GM23338 (cell line): ENCODE measurements at regions not wholly inside any gene's neighbourhood (a gene's known extent, or its start where the extent isn't known, plus 50 kb on each side); places are given as distances from the start of the nearest gene placed in this dataset.

Experiments used
- ATAC-seq: fragments of 200-7000 bp; cut with Tn5 transposase; 3 replicates; pipeline ENCODE4 v1.9.1; 2020
- DNase-seq: peaks from one replicate; pipeline ENCODE4 v3.0.0-alpha.2; 2015; ENCODE audit warnings: low spot score
- H2AFZ ChIP-seq: fragments of 200-600 bp; sonication (generic); 2 replicates; pipeline ENCODE4 v1.8.0; 2016; ENCODE audit warnings: antibody characterized with exemption, mild to moderate bottlenecking, moderate library complexity
- H3F3A ChIP-seq: fragments of 200-600 bp; sonication (generic); replicated peaks from 2 replicates; pipeline ENCODE4 v1.8.0; 2017; ENCODE audit warnings: antibody characterized with exemption, mixed run types, low read depth
- H3K27ac ChIP-seq: fragments of 200-600 bp; sonication (generic); 2 replicates; pipeline ENCODE4 v1.6.1; 2016; ENCODE audit warnings: low read depth
- H3K27me3 ChIP-seq: fragments of 200-600 bp; sonication (generic); 2 replicates; pipeline ENCODE4 v1.8.0; 2016; ENCODE audit warnings: mild to moderate bottlenecking, mixed run types, moderate library complexity; ENCODE audit not compliant: insufficient read depth
- H3K36me3 ChIP-seq: fragments of 200-600 bp; sonication (generic); 2 replicates; pipeline ENCODE4 v1.8.0; 2016; ENCODE audit warnings: mild to moderate bottlenecking; ENCODE audit not compliant: insufficient read depth
- H3K4me1 ChIP-seq: fragments of 200-600 bp; sonication (generic); 2 replicates; pipeline ENCODE4 v1.8.0; 2016; ENCODE audit warnings: mild to moderate bottlenecking, moderate library complexity; ENCODE audit not compliant: insufficient read depth
- H3K4me2 ChIP-seq: fragments of 200-600 bp; sonication (generic); 2 replicates; pipeline ENCODE4 v1.7.1; 2017; ENCODE audit warnings: mixed run types
- H3K4me3 ChIP-seq: fragments of 200-600 bp; sonication (generic); 2 replicates; pipeline ENCODE4 v1.6.1; 2016; ENCODE audit warnings: mixed run types
- H3K79me2 ChIP-seq: fragments of 200-600 bp; sonication (generic); replicated peaks from 2 replicates; pipeline ENCODE4 v1.8.0; 2017; ENCODE audit warnings: mild to moderate bottlenecking; ENCODE audit not compliant: insufficient read depth
- H3K9me2 ChIP-seq: fragments of 200-600 bp; sonication (generic); 2 replicates; pipeline ENCODE4 v1.8.0; 2017; ENCODE audit not compliant: insufficient read depth
- H4K20me1 ChIP-seq: fragments of 200-600 bp; sonication (generic); replicated peaks from 2 replicates; pipeline ENCODE4 v1.8.0; 2017; ENCODE audit warnings: mild to moderate bottlenecking; ENCODE audit not compliant: insufficient read depth
- H3K27ac Mint-ChIP-seq: 2 replicates; pipeline ENCODE4 v1.8.0; 2020; ENCODE audit warnings: inconsistent platforms, mild to moderate bottlenecking, moderate library complexity, mixed read lengths
- H3K27me3 Mint-ChIP-seq: 3 replicates; pipeline ENCODE4 v1.8.0; 2022; ENCODE audit warnings: low read depth, mild to moderate bottlenecking, moderate library complexity, mixed read lengths, inconsistent platforms; ENCODE audit not compliant: insufficient read depth, poor library complexity
- H3K36me3 Mint-ChIP-seq: 3 replicates; pipeline ENCODE4 v1.8.0; 2021; ENCODE audit warnings: low read depth, mild to moderate bottlenecking, inconsistent platforms, moderate library complexity, mixed read lengths
- H3K4me1 Mint-ChIP-seq: 3 replicates; pipeline ENCODE4 v1.8.0; 2020; ENCODE audit warnings: mild to moderate bottlenecking, inconsistent platforms, mixed read lengths
- H3K4me3 Mint-ChIP-seq: 3 replicates; pipeline ENCODE4 v1.8.0; 2021; ENCODE audit warnings: moderate library complexity, mild to moderate bottlenecking, inconsistent platforms, mixed read lengths
- H3K9me3 Mint-ChIP-seq: 3 replicates; pipeline ENCODE4 v1.8.0; 2020; ENCODE audit warnings: moderate library complexity, mild to moderate bottlenecking, inconsistent platforms, mixed read lengths
- EZH2 ChIP-seq: fragments of 200-600 bp; sonication (generic); IDR thresholded peaks from one replicate; pipeline ENCODE4 v1.8.0; 2017; ENCODE audit warnings: antibody characterized with exemption, mild to moderate bottlenecking, low read depth; ENCODE audit not compliant: unreplicated experiment
- NANOG ChIP-seq: IDR thresholded peaks from 2 replicates; pipeline ENCODE4 v1.6.1; 2016; ENCODE audit warnings: antibody characterized with exemption, borderline replicate concordance
- ZNF114 ChIP-seq: fragments of 250-450 bp; sonication (Bioruptor Pico); IDR thresholded peaks from 2 replicates; pipeline ENCODE4 v1.5.0; 2020; ENCODE audit warnings: mild to moderate bottlenecking, moderate library complexity
- ZNF331 ChIP-seq: fragments of 250-450 bp; sonication (Bioruptor Pico); IDR thresholded peaks from 2 replicates; pipeline ENCODE4 v1.5.0; 2020; ENCODE audit warnings: low read depth, mild to moderate bottlenecking, moderate library complexity
- TF ChIP-seq, protein P1 (sequence below): fragments of 250-450 bp; sonication (Bioruptor Pico); IDR thresholded peaks from 2 replicates; pipeline ENCODE4 v1.5.0; 2020; ENCODE audit warnings: mild to moderate bottlenecking, moderate library complexity
- TF ChIP-seq, protein P2 (sequence below): IDR thresholded peaks from 2 replicates; pipeline ENCODE4 v1.6.1; 2016; ENCODE audit warnings: antibody characterized with exemption

DNA sequence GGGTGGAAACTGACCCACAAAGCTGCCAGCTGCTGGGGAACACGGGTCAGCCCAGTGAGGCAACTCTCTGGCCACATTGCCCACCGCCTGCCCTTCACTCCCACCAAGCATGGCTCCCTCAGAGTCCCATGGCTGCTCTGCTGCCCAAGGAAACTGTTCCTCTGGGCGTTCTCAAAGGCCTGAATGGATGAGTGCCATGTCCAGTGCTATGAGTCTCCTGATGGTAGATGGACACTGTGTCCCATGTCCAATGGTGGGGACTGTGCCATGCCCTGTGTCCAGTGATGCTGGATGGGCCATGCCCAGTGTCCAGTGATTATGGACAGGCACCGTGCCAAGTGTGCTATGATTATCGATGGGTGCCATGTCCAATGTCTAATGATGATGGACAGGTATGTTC lies 88.8 kb downstream of the ANKRD10 start:
- no peak for DNase-seq
- Histone ChIP-seq H3K9me2 (peaks cover 16% of the 10 kb centered on the region; the same call in 1 of the 2 replicates), H3K36me3 (no peaks in the 10 kb centered on the region; the same call in 1 of the 2 replicates), H2AFZ (no peak overlapping the region), H3K27me3 (no peaks in the 10 kb centered on the region), H3K4me3 (no peak overlapping the region), H3K4me1 (no peaks in the 10 kb centered on the region), H3K27ac (no peak overlapping the region), H4K20me1 (no peaks in the 10 kb centered on the region), H3K79me2 (no peaks in the 10 kb centered on the region), H3K4me2 (no peak overlapping the region), H3F3A (no peaks in the 10 kb centered on the region)
- TF ChIP-seq NANOG, result no peak
- TF ChIP-seq, protein P1, sequence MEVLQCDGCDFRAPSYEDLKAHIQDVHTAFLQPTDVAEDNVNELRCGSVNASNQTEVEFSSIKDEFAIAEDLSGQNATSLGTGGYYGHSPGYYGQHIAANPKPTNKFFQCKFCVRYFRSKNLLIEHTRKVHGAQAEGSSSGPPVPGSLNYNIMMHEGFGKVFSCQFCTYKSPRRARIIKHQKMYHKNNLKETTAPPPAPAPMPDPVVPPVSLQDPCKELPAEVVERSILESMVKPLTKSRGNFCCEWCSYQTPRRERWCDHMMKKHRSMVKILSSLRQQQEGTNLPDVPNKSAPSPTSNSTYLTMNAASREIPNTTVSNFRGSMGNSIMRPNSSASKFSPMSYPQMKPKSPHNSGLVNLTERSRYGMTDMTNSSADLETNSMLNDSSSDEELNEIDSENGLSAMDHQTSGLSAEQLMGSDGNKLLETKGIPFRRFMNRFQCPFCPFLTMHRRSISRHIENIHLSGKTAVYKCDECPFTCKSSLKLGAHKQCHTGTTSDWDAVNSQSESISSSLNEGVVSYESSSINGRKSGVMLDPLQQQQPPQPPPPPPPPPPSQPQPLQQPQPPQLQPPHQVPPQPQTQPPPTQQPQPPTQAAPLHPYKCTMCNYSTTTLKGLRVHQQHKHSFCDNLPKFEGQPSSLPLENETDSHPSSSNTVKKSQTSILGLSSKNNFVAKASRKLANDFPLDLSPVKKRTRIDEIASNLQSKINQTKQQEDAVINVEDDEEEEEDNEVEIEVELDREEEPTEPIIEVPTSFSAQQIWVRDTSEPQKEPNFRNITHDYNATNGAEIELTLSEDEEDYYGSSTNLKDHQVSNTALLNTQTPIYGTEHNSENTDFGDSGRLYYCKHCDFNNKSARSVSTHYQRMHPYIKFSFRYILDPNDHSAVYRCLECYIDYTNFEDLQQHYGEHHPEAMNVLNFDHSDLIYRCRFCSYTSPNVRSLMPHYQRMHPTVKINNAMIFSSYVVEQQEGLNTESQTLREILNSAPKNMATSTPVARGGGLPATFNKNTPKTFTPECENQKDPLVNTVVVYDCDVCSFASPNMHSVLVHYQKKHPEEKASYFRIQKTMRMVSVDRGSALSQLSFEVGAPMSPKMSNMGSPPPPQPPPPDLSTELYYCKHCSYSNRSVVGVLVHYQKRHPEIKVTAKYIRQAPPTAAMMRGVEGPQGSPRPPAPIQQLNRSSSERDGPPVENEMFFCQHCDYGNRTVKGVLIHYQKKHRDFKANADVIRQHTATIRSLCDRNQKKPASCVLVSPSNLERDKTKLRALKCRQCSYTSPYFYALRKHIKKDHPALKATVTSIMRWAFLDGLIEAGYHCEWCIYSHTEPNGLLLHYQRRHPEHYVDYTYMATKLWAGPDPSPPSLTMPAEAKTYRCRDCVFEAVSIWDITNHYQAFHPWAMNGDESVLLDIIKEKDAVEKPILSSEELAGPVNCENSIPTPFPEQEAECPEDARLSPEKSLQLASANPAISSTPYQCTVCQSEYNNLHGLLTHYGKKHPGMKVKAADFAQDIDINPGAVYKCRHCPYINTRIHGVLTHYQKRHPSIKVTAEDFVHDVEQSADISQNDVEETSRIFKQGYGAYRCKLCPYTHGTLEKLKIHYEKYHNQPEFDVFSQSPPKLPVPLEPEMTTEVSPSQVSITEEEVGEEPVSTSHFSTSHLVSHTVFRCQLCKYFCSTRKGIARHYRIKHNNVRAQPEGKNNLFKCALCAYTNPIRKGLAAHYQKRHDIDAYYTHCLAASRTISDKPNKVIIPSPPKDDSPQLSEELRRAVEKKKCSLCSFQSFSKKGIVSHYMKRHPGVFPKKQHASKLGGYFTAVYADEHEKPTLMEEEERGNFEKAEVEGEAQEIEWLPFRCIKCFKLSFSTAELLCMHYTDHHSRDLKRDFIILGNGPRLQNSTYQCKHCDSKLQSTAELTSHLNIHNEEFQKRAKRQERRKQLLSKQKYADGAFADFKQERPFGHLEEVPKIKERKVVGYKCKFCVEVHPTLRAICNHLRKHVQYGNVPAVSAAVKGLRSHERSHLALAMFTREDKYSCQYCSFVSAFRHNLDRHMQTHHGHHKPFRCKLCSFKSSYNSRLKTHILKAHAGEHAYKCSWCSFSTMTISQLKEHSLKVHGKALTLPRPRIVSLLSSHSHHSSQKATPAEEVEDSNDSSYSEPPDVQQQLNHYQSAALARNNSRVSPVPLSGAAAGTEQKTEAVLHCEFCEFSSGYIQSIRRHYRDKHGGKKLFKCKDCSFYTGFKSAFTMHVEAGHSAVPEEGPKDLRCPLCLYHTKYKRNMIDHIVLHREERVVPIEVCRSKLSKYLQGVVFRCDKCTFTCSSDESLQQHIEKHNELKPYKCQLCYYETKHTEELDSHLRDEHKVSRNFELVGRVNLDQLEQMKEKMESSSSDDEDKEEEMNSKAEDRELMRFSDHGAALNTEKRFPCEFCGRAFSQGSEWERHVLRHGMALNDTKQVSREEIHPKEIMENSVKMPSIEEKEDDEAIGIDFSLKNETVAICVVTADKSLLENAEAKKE, result no peak
- no peak for TF ChIP-seq EZH2
- TF ChIP-seq, protein P2, sequence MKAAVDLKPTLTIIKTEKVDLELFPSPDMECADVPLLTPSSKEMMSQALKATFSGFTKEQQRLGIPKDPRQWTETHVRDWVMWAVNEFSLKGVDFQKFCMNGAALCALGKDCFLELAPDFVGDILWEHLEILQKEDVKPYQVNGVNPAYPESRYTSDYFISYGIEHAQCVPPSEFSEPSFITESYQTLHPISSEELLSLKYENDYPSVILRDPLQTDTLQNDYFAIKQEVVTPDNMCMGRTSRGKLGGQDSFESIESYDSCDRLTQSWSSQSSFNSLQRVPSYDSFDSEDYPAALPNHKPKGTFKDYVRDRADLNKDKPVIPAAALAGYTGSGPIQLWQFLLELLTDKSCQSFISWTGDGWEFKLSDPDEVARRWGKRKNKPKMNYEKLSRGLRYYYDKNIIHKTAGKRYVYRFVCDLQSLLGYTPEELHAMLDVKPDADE, result no peak
- no peak for TF ChIP-seq ZNF114 (CRISPR knock-in tag)
- no peak for TF ChIP-seq ZNF331 (CRISPR knock-in tag)
- no peak overlapping the region for H3K4me3 Mint-ChIP-seq
- no peaks in the 10 kb centered on the region; the same call in 2 of the 3 replicates for H3K36me3 Mint-ChIP-seq
- no peak overlapping the region for H3K27ac Mint-ChIP-seq
- peaks cover 7% of the 10 kb centered on the region for H3K27me3 Mint-ChIP-seq
- H3K9me3 Mint-ChIP-seq, result peaks cover 2% of the 10 kb centered on the region; the same call in 2 of the 3 replicates
- no peaks in the 10 kb centered on the region; the same call in 2 of the 3 replicates for H3K4me1 Mint-ChIP-seq
- ATAC-seq, result no peak
